ENCODE measurements at regions not wholly inside any gene's neighbourhood (a gene's known extent, or its start where the extent isn't known, plus 50 kb on each side); places are given as distances from the start of the nearest gene placed in this dataset.
"Not testable (repeated sequence)": the region's sequence is repeated elsewhere in the genome, so short reads cannot be mapped to it uniquely, and the experiment has no call there.

GRCh38 chrX:117607561-117607960 is 509.0 kb downstream of the KLHL13 start:
- no peaks in the 10 kb centered on the region for H3K27me3 ChIP-seq (replicated peaks; ENCODE audit: control insufficient read depth, insufficient read depth, low read length)
- no TSS peak for BruUV-seq (replicated peaks)
- no peak for DNase-seq
- intact Hi-C loops (cut with micrococcal nuclease; ENCODE audit: unreplicated experiment): no loop called here
- no peaks in the 10 kb centered on the region for H3K27me3 Mint-ChIP-seq (ENCODE audit: insufficient read depth, unreplicated experiment)
- H3K27ac Mint-ChIP-seq (ENCODE audit: unreplicated experiment): no peak overlapping the region
- no peaks in the 10 kb centered on the region for H3K36me3 ChIP-seq (ENCODE audit: control insufficient read depth, insufficient read depth, low read length)
- no peaks in the 10 kb centered on the region for H3K9me3 ChIP-seq
- TF ChIP-seq CTCF (IDR thresholded peaks at IDR 0.05; ENCODE audit: insufficient read depth in 1 of 2, low read depth in 1 of 2, low read length in 1 of 2, severe bottlenecking in 1 of 2, unreplicated experiment in 1 of 2): no peak
- POLR2A ChIA-PET: no interaction called here
- H3K4me1 Mint-ChIP-seq (ENCODE audit: low read depth, unreplicated experiment): no peaks in the 10 kb centered on the region
- no peak overlapping the region for H3K4me3 ChIP-seq (ENCODE audit: low read depth, low read length)
- no peaks in the 10 kb centered on the region for H3K9me3 Mint-ChIP-seq (ENCODE audit: unreplicated experiment)
- no peaks in the 10 kb centered on the region for H3K36me3 Mint-ChIP-seq (ENCODE audit: insufficient read depth, unreplicated experiment)
- H3K4me3 Mint-ChIP-seq (ENCODE audit: unreplicated experiment): no peak overlapping the region
- no peaks in the 10 kb centered on the region for H3K4me1 ChIP-seq
- CTCF ChIA-PET: no interaction called here

GRCh38 chrX:117606101-117606500 is 510.5 kb downstream of the KLHL13 start:
- H3K36me3 Mint-ChIP-seq (ENCODE audit: insufficient read depth, unreplicated experiment); H3K4me3 ChIP-seq (ENCODE audit: low read depth, low read length); H3K27me3 Mint-ChIP-seq (ENCODE audit: insufficient read depth, unreplicated experiment); H3K9me3 ChIP-seq; DNase-seq; H3K36me3 ChIP-seq (ENCODE audit: control insufficient read depth, insufficient read depth, low read length); CTCF ChIA-PET; H3K4me1 Mint-ChIP-seq (ENCODE audit: low read depth, unreplicated experiment); BruUV-seq (replicated peaks); intact Hi-C loops (cut with micrococcal nuclease; ENCODE audit: unreplicated experiment); H3K27me3 ChIP-seq (replicated peaks; ENCODE audit: control insufficient read depth, insufficient read depth, low read length); POLR2A ChIA-PET; H3K9me3 Mint-ChIP-seq (ENCODE audit: unreplicated experiment); H3K4me3 Mint-ChIP-seq (ENCODE audit: unreplicated experiment); H3K27ac Mint-ChIP-seq (ENCODE audit: unreplicated experiment); H3K4me1 ChIP-seq: not testable (repeated sequence)

GRCh38 chrX:117570160-117570559 is 546.5 kb downstream of the KLHL13 start:
- Mint-ChIP-seq H3K4me3 (ENCODE audit: unreplicated experiment) (no peak overlapping the region), H3K36me3 (ENCODE audit: insufficient read depth, unreplicated experiment) (no peaks in the 10 kb centered on the region), H3K27ac (ENCODE audit: unreplicated experiment) (no peak overlapping the region), H3K27me3 (ENCODE audit: insufficient read depth, unreplicated experiment) (no peaks in the 10 kb centered on the region), H3K9me3 (ENCODE audit: unreplicated experiment) (peaks cover 2% of the 10 kb centered on the region), H3K4me1 (ENCODE audit: low read depth, unreplicated experiment) (no peaks in the 10 kb centered on the region)
- no peak for TF ChIP-seq CTCF (IDR thresholded peaks at IDR 0.05; ENCODE audit: insufficient read depth in 1 of 2, low read depth in 1 of 2, low read length in 1 of 2, severe bottlenecking in 1 of 2, unreplicated experiment in 1 of 2)
- no TSS peak for BruUV-seq (replicated peaks)
- H3K4me1 ChIP-seq: no peaks in the 10 kb centered on the region
- H3K9me3 ChIP-seq: no peaks in the 10 kb centered on the region
- no peaks in the 10 kb centered on the region for H3K27me3 ChIP-seq (replicated peaks; ENCODE audit: control insufficient read depth, insufficient read depth, low read length)
- H3K4me3 ChIP-seq (ENCODE audit: low read depth, low read length): no peak overlapping the region
- no peak for DNase-seq
- ChIA-PET POLR2A (no interaction called here), CTCF (no interaction called here)
- intact Hi-C loops (cut with micrococcal nuclease; ENCODE audit: unreplicated experiment): no loop called here
- H3K36me3 ChIP-seq (ENCODE audit: control insufficient read depth, insufficient read depth, low read length): no peaks in the 10 kb centered on the region

- H3K36me3 ChIP-seq (ENCODE audit: control insufficient read depth, insufficient read depth, low read length): no peaks in the 10 kb centered on the region
- no peaks in the 10 kb centered on the region for H3K27me3 ChIP-seq (replicated peaks; ENCODE audit: control insufficient read depth, insufficient read depth, low read length)
- no peak for DNase-seq
- H3K4me1 ChIP-seq: no peaks in the 10 kb centered on the region
- H3K36me3 Mint-ChIP-seq (ENCODE audit: insufficient read depth, unreplicated experiment): no peaks in the 10 kb centered on the region
- CTCF ChIA-PET: no interaction called here
- H3K27ac Mint-ChIP-seq (ENCODE audit: unreplicated experiment): no peak overlapping the region
- no peaks in the 10 kb centered on the region for H3K27me3 Mint-ChIP-seq (ENCODE audit: insufficient read depth, unreplicated experiment)
- no peaks in the 10 kb centered on the region for H3K4me1 Mint-ChIP-seq (ENCODE audit: low read depth, unreplicated experiment)
- no peak overlapping the region for H3K4me3 Mint-ChIP-seq (ENCODE audit: unreplicated experiment)
- H3K9me3 Mint-ChIP-seq (ENCODE audit: unreplicated experiment): peaks cover 9% of the 10 kb centered on the region
- BruUV-seq (replicated peaks): no TSS peak
- no peaks in the 10 kb centered on the region for H3K9me3 ChIP-seq
- intact Hi-C loops (cut with micrococcal nuclease; ENCODE audit: unreplicated experiment): no loop called here
- no peak for TF ChIP-seq CTCF (IDR thresholded peaks at IDR 0.05; ENCODE audit: insufficient read depth in 1 of 2, low read depth in 1 of 2, low read length in 1 of 2, severe bottlenecking in 1 of 2, unreplicated experiment in 1 of 2)
- POLR2A ChIA-PET: no interaction called here
- H3K4me3 ChIP-seq (ENCODE audit: low read depth, low read length): no peak overlapping the region
Measured at GRCh38 chrX:117568238-117568637, 548.4 kb downstream of the KLHL13 start.

Data from Caco-2 (cell line).